NCI-H146 treated with DMSO at 0.1 percent for 48 hours (cell line): ENCODE measurements at regions not wholly inside any gene's neighbourhood (a gene's known extent, or its start where the extent isn't known, plus 50 kb on each side); places are given as distances from the start of the nearest gene placed in this dataset.
"Not testable (repeated sequence)": the region's sequence is repeated elsewhere in the genome, so short reads cannot be mapped to it uniquely, and the experiment has no call there.

Experiments used
- DNase-seq: peaks from one replicate; lab custom pipeline; 2025; ENCODE audit not compliant: unreplicated experiment; lab: John Stamatoyannopoulos, UW

DNA sequence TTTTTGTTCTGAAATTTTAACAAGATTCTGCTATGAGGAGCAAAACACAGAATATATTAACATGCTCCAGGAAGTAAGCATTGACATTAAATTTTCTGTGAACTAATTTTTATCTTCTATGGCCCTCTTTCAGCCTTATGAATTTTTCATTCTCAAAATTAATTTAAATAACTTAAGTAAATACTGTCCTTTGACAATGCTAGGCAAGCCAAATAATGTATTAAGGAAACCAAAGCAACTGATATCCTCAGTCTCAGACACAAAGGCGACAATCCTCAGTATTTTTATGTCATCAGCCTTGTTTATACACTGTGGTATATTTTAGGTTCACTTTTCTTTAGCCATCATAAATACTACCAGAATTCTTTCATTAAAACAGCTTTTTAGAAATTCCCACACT is 159.8 kb downstream of the CGGBP1 start:
- DNase-seq: no peak

DNA sequence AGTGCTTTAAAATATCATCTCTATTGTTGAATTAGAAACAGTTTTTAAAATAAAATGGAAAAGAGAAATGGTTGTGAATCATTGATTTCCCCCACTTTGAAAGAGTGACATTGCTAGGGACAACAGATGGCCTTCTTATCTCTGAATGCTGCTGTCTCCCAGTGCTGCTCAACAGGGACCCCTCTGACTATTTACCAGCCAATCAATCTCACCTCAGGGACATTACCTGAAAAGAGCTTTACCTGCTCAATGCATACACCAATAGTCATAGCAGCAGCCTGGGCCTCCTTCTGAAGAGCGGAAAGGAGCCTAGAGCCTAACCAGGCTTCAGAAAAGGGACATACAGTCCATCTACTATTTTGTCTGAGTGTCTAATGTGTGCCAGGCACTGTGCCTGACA is 162.8 kb downstream of the CGGBP1 start:
- DNase-seq: no peak

DNA sequence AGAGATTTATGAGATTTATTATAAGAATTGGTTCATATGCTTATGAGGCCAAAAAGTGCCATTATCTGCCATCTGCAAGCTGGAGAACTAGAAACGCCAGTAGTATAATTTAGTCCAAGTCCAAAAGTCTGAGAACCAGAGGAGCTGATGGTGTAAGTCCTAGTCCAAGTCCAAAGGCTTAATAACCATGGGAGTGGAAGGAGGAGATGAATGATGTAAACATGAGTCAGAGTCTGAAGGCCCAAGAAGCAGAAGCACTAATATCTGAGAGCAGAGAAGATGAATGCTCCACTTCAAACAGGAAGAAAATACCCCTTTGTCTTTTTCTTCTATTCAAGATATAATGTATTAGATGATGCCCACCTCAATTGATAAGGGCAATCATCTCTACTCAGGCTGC is 185.7 kb downstream of the CGGBP1 start:
- DNase-seq: no peak

DNA sequence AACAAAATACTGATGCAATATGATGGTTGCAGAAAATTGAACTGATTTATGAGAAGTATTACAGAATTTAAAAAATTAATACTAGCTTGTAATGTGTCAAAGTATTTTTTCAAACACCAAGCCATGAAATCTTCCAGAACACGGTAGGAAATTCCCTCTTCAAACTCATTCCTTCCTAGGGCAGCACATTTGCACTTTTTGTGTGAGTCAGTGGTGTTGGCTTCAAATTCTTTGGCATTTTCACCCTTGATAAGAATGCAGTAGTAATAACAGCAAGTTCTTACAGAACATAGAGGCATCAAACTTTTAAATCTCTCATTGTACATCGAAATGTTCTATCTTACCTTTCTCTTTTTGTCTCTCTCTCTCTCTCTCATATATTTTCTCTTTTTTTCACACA is 191.8 kb downstream of the CGGBP1 start:
- DNase-seq: no peak

DNA sequence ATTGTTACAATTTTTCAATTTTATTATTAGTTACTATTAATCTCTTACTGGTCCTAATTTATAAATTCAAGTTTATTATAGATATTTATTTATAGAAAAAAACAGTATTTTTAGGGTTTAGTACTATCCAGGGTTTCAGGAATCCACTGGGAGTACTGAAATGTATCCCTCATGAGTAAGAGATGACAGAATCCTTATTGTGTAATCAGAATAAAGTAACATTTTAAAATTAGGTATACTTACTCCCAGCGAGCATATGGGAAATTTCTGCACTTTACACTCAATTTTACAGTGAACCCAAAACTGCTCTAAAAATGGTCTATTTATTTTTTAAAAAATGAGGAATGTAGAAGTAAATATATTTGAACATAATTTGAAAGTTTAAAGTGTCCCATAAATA is 202.7 kb downstream of the CGGBP1 start:
- no peak for DNase-seq

DNA sequence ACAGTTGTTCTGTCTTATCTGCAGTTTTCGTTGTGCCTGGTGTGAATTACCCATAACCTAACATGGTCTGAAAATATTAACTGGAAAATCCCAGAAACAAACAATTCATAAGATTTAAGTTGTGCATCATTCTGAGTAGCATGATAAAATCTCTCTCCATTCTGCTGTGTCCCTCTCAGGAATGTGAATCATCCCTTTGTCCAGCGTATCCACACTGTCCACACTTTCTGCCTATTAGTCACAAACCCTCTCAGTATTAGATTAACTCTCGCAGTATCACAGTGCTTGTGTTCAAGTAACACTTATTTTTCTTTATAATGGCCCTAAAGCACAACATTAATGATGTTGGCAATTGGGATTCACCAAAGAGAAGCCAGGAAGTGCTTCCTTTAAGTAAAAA is 203.2 kb downstream of the CGGBP1 start:
- no peak for DNase-seq

DNA sequence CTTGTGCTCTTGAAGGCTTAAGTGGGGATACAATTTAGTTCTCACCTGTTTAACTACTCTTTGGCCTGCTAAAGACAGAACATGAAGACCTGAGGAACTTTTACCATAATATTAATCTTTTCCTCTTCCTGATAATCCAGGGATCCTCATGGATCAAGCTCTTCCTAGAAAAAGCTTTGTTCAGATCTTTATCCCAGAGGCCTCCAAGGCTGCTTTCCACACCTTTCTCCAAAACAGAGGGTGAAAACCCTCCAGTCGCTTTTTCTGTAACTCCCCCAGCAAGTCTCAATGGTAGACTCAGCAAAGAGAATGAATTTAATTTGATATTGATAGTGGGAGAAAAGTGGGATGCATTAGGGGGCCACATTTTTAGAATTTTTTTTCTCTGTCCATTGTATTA is 203.6 kb downstream of the CGGBP1 start:
- DNase-seq: no peak

DNA sequence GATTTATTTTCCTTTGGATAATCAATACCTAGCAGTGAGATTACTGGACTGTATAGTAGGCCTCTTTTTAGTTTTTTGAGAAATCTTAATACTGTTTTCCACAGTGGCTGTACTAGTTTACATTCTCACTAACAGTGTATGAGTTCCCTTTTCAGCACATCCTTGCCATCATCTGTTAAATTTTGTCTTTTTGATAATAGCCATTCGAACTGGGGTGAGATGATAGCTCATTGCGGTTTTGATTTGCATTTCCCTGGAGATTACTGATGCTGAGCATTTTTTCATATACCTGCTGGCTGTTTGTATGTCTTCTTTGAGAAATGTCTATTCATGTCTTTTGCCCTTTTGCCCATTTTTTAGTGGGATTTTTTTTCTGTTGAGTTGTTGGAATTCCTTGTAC is 210.8 kb downstream of the CGGBP1 start:
- no peak for DNase-seq

DNA sequence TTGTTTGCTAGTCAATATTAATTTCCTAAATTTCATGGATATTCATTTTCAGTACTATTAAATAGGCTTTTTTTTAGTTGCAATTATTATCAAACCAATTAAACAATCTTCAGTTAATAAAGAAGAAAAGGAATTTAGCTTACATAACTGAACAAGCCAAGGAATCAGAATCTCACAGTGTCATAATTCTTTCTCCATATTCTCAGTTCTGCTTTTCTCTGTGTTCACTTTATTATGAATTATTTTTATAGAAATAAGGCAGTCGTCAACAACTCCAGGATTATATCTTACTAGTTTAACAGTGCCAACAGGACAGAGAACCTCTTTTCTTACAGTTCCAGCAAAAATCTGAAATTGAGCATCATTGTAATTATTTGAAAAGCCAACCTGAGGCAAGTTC is 221.7 kb downstream of the CGGBP1 start:
- DNase-seq: no peak

DNA sequence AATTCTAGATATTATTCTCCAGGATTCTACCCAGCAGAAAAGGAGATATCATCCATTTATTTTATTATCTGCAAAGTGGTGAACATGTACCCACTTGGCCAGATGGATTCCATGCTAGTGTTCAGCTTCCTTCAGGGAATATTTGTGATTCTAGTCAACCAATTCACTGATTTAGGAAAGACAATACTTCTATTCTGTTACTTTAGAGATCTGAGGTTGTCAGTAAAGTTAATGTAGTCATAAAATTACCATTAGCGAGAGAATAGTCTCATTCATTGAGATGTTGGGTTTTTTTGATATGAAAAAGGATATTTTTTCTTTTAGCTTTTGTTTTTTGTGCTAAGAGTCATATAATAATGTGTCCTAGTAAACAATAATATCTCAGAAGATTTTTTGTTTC is 222.8 kb downstream of the CGGBP1 start:
- DNase-seq: no peak

DNA sequence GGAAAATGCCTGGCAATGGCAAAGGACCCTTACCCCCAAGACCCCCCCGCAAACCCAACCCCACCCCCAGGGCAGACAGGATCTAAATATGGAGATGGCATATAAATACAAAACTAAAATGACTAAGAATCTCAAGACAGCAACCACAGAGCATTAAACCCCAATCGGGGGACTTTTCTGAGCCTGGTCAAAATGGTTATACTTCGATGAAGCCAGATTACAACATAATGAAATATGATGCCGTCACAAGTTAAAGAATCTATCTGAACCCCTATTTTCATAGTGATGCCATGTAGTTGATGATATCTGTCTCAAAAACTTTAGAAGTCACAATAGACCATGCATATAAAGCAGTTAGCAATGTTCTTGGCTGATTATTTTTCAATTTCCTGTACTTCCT is 223.6 kb downstream of the CGGBP1 start:
- no peak for DNase-seq

DNA sequence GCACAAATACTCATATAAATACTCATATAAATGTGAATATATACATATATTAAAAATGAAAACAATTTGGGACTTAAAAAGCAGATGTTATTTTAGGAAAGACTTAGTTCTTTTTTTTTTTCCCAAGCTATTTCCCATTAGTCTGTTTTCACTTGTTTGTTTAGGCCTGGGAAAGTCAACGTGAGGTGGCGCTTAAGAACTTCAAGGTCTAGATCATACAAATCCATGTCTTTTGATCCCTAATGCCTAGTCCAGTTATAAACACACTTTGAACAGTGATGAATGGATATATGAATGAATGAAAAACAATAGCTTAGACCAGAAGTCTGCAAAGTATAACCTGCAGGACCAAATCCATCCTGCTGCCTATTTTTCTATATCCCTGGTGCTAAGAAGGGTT is 224.5 kb downstream of the CGGBP1 start:
- no peak for DNase-seq

DNA sequence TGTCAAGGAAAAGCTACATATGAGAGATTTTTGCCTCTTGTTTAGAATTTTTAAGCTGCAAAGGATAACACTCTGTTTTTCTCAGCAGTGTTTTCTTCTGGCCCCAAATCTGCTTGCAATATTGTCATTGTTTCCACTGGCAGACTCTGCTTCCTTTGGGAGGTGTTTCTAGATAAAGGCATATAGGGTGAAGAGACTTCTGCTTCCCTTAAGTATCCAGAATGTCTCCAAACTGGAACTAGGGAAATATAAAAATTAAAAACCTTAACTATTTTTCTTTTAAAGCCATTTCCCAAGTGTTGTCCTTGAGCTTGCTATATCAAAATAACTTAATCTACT is 225.8 kb downstream of the CGGBP1 start:
- DNase-seq: no peak

DNA sequence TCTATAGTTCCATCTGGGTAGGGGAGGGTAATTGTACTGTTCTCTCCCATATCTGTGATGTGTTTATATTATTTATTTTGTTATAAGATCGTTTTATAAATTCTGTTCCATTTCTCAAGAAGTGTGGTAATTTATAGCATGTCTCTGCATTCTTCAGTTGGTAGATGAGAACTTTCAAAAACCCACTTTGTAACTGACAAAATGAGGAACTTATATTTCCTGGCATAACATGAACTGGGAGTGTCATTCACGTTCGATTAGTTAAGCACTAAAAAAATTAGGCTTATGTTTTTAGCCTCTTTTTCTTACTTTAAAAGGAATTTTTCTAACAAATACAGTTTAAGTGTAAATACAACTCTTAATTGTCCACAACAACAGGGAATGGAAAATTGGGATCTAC is 230.8 kb downstream of the CGGBP1 start:
- no peak for DNase-seq

DNA sequence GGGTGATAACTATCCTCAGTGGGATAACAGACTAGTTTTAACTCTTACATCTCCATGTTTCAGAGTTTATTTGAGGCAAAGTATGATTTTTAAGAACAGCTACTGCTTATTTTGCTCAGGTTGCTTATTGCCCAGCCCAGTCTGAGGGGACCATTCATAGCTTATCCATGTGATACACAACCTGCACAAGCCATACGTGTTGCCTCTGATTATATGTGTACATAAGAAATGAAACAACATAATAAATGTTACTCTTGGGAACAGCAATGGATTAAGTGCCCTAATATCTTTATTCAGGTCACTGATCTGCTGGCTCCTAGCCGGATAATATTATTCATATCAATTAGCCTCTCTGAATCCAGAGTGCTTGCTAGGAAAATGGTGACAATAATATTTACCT is 236.2 kb downstream of the CGGBP1 start:
- no peak for DNase-seq

DNA sequence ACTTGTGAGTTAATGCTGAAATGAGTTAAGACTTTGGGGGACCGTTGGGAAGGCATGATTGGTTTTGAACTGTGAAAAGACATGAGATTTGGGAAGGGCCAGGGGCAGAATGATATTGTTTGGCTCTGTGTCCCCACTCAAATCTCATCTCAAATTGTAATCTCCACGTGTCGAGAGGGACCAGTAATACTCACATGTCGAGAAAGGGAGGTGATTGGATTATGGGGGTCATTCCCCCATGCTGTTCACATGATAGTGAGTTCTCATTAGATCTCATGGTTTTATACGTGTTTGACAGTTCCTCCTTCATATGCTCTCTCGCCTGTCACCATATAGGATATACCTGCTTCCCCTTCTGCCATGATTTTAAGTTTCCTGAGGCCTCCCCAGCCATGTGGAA is 245.3 kb downstream of the CGGBP1 start:
- DNase-seq: not testable (repeated sequence)

DNA sequence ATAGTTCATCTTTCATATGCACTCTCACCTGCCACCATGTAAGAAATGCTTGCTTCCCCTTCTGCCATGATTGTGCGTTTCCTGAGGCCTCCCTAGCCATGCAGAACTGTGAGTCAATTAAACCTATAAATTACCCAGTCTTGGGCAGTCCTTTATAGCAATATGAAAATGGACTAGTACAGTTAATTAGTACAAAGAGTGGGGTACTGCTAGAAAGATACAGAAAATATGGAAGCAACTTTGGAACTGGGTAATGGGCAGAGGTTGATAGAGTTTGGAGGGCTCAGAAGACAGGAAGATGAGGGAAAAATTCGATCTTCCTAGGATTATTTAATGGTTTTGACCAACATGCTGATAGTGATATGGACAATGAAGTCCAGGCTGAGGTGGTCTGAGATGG is 246.9 kb downstream of the CGGBP1 start:
- DNase-seq: no peak

DNA sequence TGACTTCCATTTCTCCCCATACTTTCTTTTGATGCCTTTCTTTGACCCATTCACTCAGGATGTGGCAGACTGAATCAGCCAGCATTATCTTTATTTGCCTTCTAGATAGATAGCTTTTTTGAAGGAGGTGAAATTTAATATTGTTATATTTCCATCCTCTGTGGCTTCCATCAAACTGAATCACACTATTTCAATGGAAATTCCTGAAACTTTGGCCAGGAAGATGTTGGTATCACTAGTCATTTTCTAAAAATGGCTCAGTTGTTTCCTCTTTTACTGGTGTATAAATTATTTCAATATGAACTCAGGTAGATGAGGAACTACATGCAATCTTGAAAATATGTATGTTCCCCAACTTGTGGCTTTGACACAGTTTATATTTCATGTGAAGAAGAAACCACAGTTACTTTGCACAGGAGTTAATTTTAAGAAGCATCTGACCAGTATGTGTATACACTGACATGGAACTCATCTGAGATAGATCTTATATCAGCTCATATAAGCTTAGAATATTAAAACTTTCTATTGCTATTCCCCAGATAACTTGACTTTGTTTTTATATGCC is 248.3 kb downstream of the CGGBP1 start:
- DNase-seq: no peak

DNA sequence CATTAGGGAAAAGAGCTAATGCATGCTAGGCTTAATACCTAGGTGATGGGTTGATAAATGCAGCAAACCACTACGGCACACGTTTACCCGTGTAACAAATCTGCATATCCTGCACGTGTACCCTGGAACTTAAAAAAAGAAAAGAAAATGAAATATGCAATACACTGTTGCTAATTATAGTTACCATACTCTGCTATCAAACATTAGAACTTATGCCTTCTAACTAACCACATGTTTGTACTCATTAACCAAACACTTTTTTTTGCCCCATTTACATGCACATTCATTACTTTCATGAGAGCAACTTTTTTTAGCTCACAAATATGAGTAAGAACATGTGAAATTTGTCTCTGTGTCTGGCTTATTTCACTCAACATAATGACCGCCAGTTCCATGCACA is 253.1 kb downstream of the CGGBP1 start:
- no peak for DNase-seq

DNA sequence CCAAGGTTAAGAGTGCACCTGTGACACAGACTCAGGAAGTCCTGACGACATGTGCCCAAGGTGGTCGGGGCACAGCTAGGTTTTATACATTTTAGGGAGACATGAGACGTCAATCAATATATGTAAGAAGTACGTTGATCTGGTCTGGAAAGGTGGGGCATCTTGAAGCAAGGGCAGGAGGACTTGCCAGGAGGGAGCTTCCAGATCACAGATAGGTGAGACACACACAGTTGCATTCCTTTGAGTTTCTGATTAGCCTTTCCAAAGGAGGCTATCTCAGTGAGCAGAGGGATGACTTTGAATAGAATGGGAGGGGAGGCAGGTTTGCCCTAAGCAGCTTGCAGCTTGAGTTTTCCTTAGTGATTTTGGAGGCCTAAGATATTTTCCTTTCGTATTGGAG is 257.4 kb downstream of the CGGBP1 start:
- no peak for DNase-seq

DNA sequence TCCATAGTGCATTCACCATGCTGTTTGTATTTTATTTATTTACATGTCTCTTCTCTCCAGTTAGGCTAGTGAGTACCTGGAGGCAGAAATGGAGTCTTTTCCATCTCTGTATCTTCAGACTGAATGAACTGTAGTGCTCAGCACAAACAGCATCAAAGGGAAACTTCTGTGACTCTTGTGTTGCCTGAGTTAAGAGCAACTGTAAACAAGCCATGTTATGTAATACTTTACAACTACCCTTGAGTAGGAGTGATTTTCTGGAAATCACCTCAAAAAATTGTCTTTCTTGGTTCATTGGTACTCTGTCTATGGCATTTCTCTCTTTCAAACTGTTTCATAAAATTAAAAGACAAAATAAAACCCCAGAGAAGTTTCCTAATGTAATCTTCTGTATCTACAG is 258.3 kb downstream of the CGGBP1 start:
- no peak for DNase-seq

DNA sequence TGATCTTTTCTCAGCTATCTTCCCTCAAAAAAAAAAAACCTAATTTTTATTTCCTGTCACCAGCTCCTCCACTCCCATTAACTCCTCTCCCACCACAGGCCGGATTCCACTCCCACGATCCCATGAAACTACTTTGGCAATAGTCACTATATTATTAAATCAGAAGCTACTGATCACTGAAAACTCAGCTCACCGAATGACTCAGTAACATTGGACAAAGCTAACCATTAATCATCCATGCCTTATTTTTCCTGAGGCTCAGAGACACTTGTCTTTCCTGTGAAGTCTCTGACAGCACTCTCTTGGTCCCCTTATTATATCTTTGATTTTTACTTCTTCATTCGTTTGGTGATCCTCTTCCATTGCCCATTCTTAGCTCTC is 260.2 kb downstream of the CGGBP1 start:
- no peak for DNase-seq

DNA sequence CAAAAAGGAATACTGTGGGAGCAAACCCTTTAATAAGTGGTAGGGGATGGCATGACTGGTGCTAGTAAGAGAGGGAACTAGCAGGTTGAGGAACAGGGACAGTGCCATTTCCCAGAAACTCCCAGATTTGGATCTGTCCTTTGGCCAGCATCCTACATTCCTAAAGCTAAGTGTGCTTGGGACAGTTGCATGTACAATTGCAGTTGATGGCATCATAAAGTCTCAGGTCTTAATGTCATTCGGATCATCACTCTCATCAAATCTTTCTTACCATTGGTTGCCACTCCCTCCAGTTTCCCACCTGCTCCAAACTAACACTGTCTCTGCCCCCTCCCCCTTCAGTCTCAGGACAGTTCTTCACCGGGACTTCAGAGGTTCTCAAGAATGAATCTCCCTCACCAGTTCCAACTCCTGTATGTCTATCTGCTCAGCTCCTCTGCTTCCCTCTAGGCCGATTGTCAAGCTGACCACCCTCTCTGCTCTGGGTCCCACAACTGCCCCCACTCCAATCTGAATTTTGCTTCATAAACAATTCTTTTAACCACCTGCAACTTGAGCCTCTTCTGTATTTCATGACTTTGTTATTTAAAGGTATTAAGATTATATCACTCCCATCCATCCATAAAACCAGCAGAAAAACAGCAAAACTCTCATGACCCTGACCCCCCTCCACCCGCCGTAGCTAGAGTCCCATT is 260.8 kb downstream of the CGGBP1 start:
- DNase-seq: no peak

DNA sequence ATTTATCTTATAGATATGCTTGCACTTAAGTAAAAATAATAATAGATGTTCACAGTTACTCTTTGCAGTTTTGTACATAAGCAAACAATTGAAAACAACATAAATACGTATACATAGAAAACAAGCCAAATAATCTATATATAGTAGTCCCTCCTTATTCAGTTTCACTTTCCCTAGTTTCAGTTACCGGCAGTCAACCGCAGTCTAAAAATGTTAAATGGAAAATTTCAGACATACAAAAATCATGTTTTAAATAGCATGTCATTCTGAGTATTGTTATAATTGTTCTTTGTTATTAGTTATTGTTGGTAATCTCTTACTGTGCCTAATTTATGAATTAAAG is 262.0 kb downstream of the CGGBP1 start:
- DNase-seq: no peak
